ENCODE measurements at regions not wholly inside any gene's neighbourhood (a gene's known extent, or its start where the extent isn't known, plus 50 kb on each side); places are given as distances from the start of the nearest gene placed in this dataset.

GRCh38 chr3:103189941-103190340 lies 755.1 kb downstream of the ZPLD1 start:
- H3K4me1 Mint-ChIP-seq, result no peaks in the 10 kb centered on the region
- H2BK15ac ChIP-seq (ENCODE audit: low read depth, low read length), result no peak overlapping the region
- H3K4me1 ChIP-seq (ENCODE audit: insufficient read depth, low read length), result no peaks in the 10 kb centered on the region
- no peak for DNase-seq
- H3K14ac ChIP-seq (ENCODE audit: insufficient read depth, low read length), result no peak overlapping the region
- no peak overlapping the region for H2BK5ac ChIP-seq (ENCODE audit: insufficient read length, low read length)
- no peak overlapping the region for H4K8ac ChIP-seq (replicated peaks; ENCODE audit: insufficient read length, low read depth, low read length)
- H3K4me3 Mint-ChIP-seq, result no peak overlapping the region
- H3K9ac ChIP-seq (ENCODE audit: extremely low read depth, insufficient read length, low read length), result no peak overlapping the region
- no peak overlapping the region for H3K4me2 ChIP-seq (ENCODE audit: insufficient read depth, insufficient read length, low read length)
- no peak overlapping the region for H4K91ac ChIP-seq (ENCODE audit: insufficient read length, low read depth, low read length)
- H3K18ac ChIP-seq (ENCODE audit: insufficient read length, low read depth, low read length), result no peak overlapping the region
- H3K27ac ChIP-seq (ENCODE audit: insufficient read length, low read depth, low read length), result no peak overlapping the region
- H2AK5ac ChIP-seq (ENCODE audit: insufficient read length, low read length), result no peak overlapping the region
- no peak overlapping the region for H3T11ph ChIP-seq (ENCODE audit: low read length)
- no peak for TF ChIP-seq CTCF (conservative IDR thresholded peaks at IDR 0.05)
- H4K20me1 ChIP-seq (ENCODE audit: control insufficient read depth, insufficient read depth, insufficient read length), result no peaks in the 10 kb centered on the region
- no peak overlapping the region for H3K4ac ChIP-seq (ENCODE audit: low read depth, low read length)
- no peak overlapping the region for H2BK120ac ChIP-seq (ENCODE audit: low read depth, low read length, poor library complexity, severe bottlenecking)
- no peak overlapping the region for H4K5ac ChIP-seq (ENCODE audit: insufficient read length, low read depth, low read length)
- H3K9me3 Mint-ChIP-seq, result peaks cover 3 to 4% of the 10 kb centered on the region in 2 experiments; a peak in 2 of 5 replicates
- no peaks in the 10 kb centered on the region for H3K9me3 ChIP-seq (ENCODE audit: control insufficient read depth, low read depth, low read length)
- no peak overlapping the region for H2AFZ ChIP-seq (ENCODE audit: low read length)
- H3K79me2 ChIP-seq (ENCODE audit: insufficient read depth, low read length), result no peaks in the 10 kb centered on the region
- H3K36me3 Mint-ChIP-seq (ENCODE audit: insufficient read depth in 1 of 3, low read depth in 3 of 3), result no peaks in the 10 kb centered on the region; a peak in 1 of 7 replicates
- no peak overlapping the region for H3K56ac ChIP-seq (ENCODE audit: insufficient read length, low read depth, low read length)
- H3K23ac ChIP-seq (ENCODE audit: insufficient read length, low read depth, low read length), result no peak overlapping the region
- no peaks in the 10 kb centered on the region for H3K23me2 ChIP-seq (ENCODE audit: insufficient read length, low read depth, low read length, poor library complexity, severe bottlenecking)
- no peak overlapping the region for H3K27ac Mint-ChIP-seq
- no peaks in the 10 kb centered on the region for H3K79me1 ChIP-seq (ENCODE audit: insufficient read depth, low read depth, low read length, poor library complexity, severe bottlenecking)
- no peaks in the 10 kb centered on the region for H3K27me3 Mint-ChIP-seq (ENCODE audit: low read depth)
- no peaks in the 10 kb centered on the region for H3K27me3 ChIP-seq (ENCODE audit: insufficient read depth, low read length)
- H2BK20ac ChIP-seq (ENCODE audit: low read depth, low read length, poor library complexity, severe bottlenecking), result no peak overlapping the region
- H2BK12ac ChIP-seq (ENCODE audit: insufficient read length, low read depth, low read length), result no peak overlapping the region
